ENCODE measurements at regions not wholly inside any gene's neighbourhood (a gene's known extent, or its start where the extent isn't known, plus 50 kb on each side); places are given as distances from the start of the nearest gene placed in this dataset.

DNA sequence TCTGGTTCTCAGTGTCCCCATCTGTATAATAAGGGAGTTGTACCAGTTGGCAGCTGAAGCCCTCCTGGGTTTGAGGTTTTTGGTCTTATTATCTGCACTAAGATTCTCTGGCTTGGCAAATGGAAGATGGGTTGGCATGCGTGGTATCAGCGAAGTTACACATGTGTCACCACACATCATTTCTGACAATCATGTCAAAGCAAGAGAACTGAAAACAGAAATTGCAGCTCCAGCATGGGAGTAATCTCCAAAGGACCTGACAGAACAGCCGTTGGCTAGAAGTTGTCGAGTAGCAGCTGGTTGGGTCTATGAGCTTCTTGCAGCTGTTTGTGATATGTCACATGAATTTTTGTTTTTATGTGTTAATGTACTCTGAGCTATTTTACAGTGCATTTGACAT, 317.4 kb downstream of the SLC4A3 start:
- TF ChIP-seq CTCF (conservative IDR thresholded peaks at IDR 0.05; ENCODE audit: low read length) (no peak), EZH2phosphoT487 (IDR thresholded peaks at IDR 0.05; ENCODE audit: borderline replicate concordance) (no peak)

Data from Loucy (cell line).